Colonic mucosa (tissue), 4 donors: ENCODE measurements at regions not wholly inside any gene's neighbourhood (a gene's known extent, or its start where the extent isn't known, plus 50 kb on each side); places are given as distances from the start of the nearest gene placed in this dataset.

Experiments
- DNase-seq: peaks from one replicate; pipeline ENCODE4 v3.0.0-alpha.2; 2020
- H3K27ac ChIP-seq: fragments of 200-600 bp; one replicate; pipeline ENCODE4 v1.8.0; 2021
- H3K27me3 ChIP-seq: fragments of 200-600 bp; one replicate; pipeline ENCODE4 v1.8.0; 2021
- H3K36me3 ChIP-seq: fragments of 200-600 bp; one replicate; pipeline ENCODE4 v1.8.0; 2021
- H3K4me1 ChIP-seq: fragments of 200-600 bp; one replicate; pipeline ENCODE4 v1.8.0; 2021; ENCODE audit warnings: mild to moderate bottlenecking
- H3K4me3 ChIP-seq: fragments of 200-600 bp; one replicate; pipeline ENCODE4 v1.8.0; 2021
- H3K9ac ChIP-seq, 2 donors: one replicate each; pipeline ENCODE4 v1.7.0; 2013; ENCODE audit warnings: control low read depth in 2 of 2, low read depth in 2 of 2, low read length in 2 of 2
- H3K9me3 ChIP-seq: fragments of 200-600 bp; one replicate; pipeline ENCODE4 v1.8.0; 2021
- CTCF ChIP-seq: fragments of 200-600 bp; IDR thresholded peaks from one replicate; pipeline ENCODE4 v1.8.0; 2022; ENCODE audit warnings: antibody characterized with exemption, mild to moderate bottlenecking
- intact Hi-C: fragments of 100-400 bp; cut with DNase I; formaldehyde crosslinking; loops from one replicate; pipeline ENCODE4 v1.14.1; 2022
- donor health status: healthy.
- donor health status: DM: no; HTN: no; CAD: no.
- donor health status: DM: no; HTN: no; CAD: no.

- intact Hi-C loops: no loop called here
- H3K4me3 ChIP-seq: no peak overlapping the region
- no peak overlapping the region for H3K27ac ChIP-seq
Measured at GRCh38 chr2:38218995-38219394, 143.0 kb upstream of the CYP1B1 start.

GRCh38 chr2:38218591-38218991, 142.6 kb upstream of the CYP1B1 start:
- Histone ChIP-seq H3K4me3 (no peak overlapping the region), H3K27me3 (no peaks in the 10 kb centered on the region), H3K9ac (no peak overlapping the region), H3K36me3 (no peaks in the 10 kb centered on the region), H3K9me3 (no peaks in the 10 kb centered on the region), H3K4me1 (no peaks in the 10 kb centered on the region), H3K27ac (no peak overlapping the region)
- no peak for TF ChIP-seq CTCF
- DNase-seq: no peak
- intact Hi-C loops: no loop called here

More at GRCh38 chr2:38218995-38219394, 143.0 kb upstream of the CYP1B1 start:
- Histone ChIP-seq H3K9me3 (no peaks in the 10 kb centered on the region), H3K9ac (no peak overlapping the region), H3K36me3 (no peaks in the 10 kb centered on the region), H3K27me3 (no peaks in the 10 kb centered on the region), H3K4me1 (no peaks in the 10 kb centered on the region)
- TF ChIP-seq CTCF: no peak
- no peak for DNase-seq

GRCh38 chr2:38217401-38218188, 141.6 kb upstream of the CYP1B1 start:
- TF ChIP-seq CTCF: no peak
- DNase-seq: no peak
- no peaks in the 10 kb centered on the region for H3K27me3 ChIP-seq
- H3K9me3 ChIP-seq: no peaks in the 10 kb centered on the region
- H3K4me3 ChIP-seq: no peak overlapping the region
- intact Hi-C loops: no loop called here
- H3K4me1 ChIP-seq: no peaks in the 10 kb centered on the region
- no peak overlapping the region for H3K27ac ChIP-seq
- no peaks in the 10 kb centered on the region for H3K36me3 ChIP-seq
- no peak overlapping the region for H3K9ac ChIP-seq

- intact Hi-C loops: no loop called here
Measured at GRCh38 chr2:38216886-38217285, 140.9 kb upstream of the CYP1B1 start.

GRCh38 chr2:38215993-38216392, 140.0 kb upstream of the CYP1B1 start:
- Histone ChIP-seq H3K27me3 (no peaks in the 10 kb centered on the region), H3K27ac (no peak overlapping the region), H3K4me1 (no peaks in the 10 kb centered on the region), H3K4me3 (no peak overlapping the region), H3K36me3 (no peaks in the 10 kb centered on the region), H3K9me3 (no peaks in the 10 kb centered on the region), H3K9ac (no peak overlapping the region)
- no peak for TF ChIP-seq CTCF
- DNase-seq: no peak
- intact Hi-C loops: no loop called here

More at GRCh38 chr2:38216886-38217285, 140.9 kb upstream of the CYP1B1 start:
- Histone ChIP-seq H3K36me3 (no peaks in the 10 kb centered on the region), H3K27ac (no peak overlapping the region), H3K9me3 (no peaks in the 10 kb centered on the region), H3K9ac (no peak overlapping the region), H3K27me3 (no peaks in the 10 kb centered on the region), H3K4me3 (no peak overlapping the region), H3K4me1 (no peaks in the 10 kb centered on the region)
- no peak for TF ChIP-seq CTCF
- DNase-seq: no peak
